SK-N-SH (cell line): ENCODE measurements at regions not wholly inside any gene's neighbourhood (a gene's known extent, or its start where the extent isn't known, plus 50 kb on each side); places are given as distances from the start of the nearest gene placed in this dataset.

Experiments used
- CTCF ChIA-PET: fragments of 300-600, 350-600 bp; formaldehyde crosslinking; extraction: SDS; loops from one replicate; lab custom pipeline; 2021; lab: Yijun Ruan, JAX
- POLR2A ChIA-PET: fragments of 350-600 bp; sonication (Branson Sonifier 250); formaldehyde crosslinking; extraction: SDS; loops from one replicate; lab custom pipeline; 2020; ENCODE audit warnings: antibody characterized with exemption, inconsistent platforms; lab: Yijun Ruan, JAX
- DNase-seq: peaks from one replicate; pipeline ENCODE4 v3.0.0; 2012
- H2AFZ ChIP-seq: fragments of 200-600 bp; sonication (generic); 2 replicates; pipeline ENCODE4 v1.8.1; 2016; ENCODE audit warnings: antibody characterized with exemption, mild to moderate bottlenecking, low read depth
- H3F3A ChIP-seq: fragments of 200-600 bp; sonication (generic); replicated peaks from 2 replicates; pipeline ENCODE3; 2016; ENCODE audit warnings: antibody characterized with exemption, mild to moderate bottlenecking; ENCODE audit not compliant: insufficient read depth
- H3K27ac ChIP-seq, 2 experiments: fragments of 200-500 bp in 1 of 2; fragments of 200-600 bp in 1 of 2; sonication (Bioruptor generic) in 1 of 2; sonication (generic), shearing (Covaris generic) in 1 of 2; 2 replicates each; pipeline versions ENCODE4 v1.5.1 to v1.6.1; 2014 to 2016; ENCODE audit warnings: low read depth in 2 of 2, inconsistent platforms in 1 of 2, low read length in 1 of 2, mild to moderate bottlenecking in 1 of 2, mixed read lengths in 1 of 2
- H3K27me3 ChIP-seq: fragments of 200-600 bp; sonication (generic), shearing (Covaris generic); 2 replicates; pipeline ENCODE4 v1.6.1; 2016; ENCODE audit warnings: mixed run types; ENCODE audit not compliant: insufficient read depth
- H3K36me3 ChIP-seq, 2 experiments: fragments of 200-500 bp in 1 of 2; fragments of 200-600 bp in 1 of 2; sonication (Bioruptor generic) in 1 of 2; sonication (generic) in 1 of 2; replicated peaks in 1 of 2; 2 replicates each; pipeline versions ENCODE3 to v1.5.1; 2014 to 2016; ENCODE audit warnings: low read length in 1 of 2, mild to moderate bottlenecking in 1 of 2; ENCODE audit not compliant: insufficient read depth in 2 of 2, control insufficient read depth in 1 of 2
- H3K4me1 ChIP-seq, 2 experiments: fragments of 200-500 bp in 1 of 2; fragments of 200-600 bp in 1 of 2; sonication (Bioruptor generic) in 1 of 2; sonication (generic), shearing (Covaris generic) in 1 of 2; 2 replicates each; pipeline versions ENCODE4 v1.5.1 to v1.6.1; 2014 to 2016; ENCODE audit warnings: low read depth in 1 of 2, low read length in 1 of 2, mixed run types in 1 of 2; ENCODE audit not compliant: insufficient read depth in 2 of 2, control insufficient read depth in 1 of 2
- H3K4me2 ChIP-seq: fragments of 200-600 bp; sonication (generic), shearing (Covaris generic); 2 replicates; pipeline ENCODE4 v1.6.1; 2017; ENCODE audit warnings: mixed run types
- H3K4me3 ChIP-seq, 2 experiments: fragments of 200-500 bp in 1 of 2; fragments of 200-600 bp in 1 of 2; sonication (Bioruptor generic) in 1 of 2; sonication (generic), shearing (Covaris generic) in 1 of 2; 2 replicates each; pipeline versions ENCODE4 v1.5.1 to v1.8.1; 2014 to 2016; ENCODE audit warnings: low read depth in 2 of 2, inconsistent platforms in 1 of 2, low read length in 1 of 2, mild to moderate bottlenecking in 1 of 2, mixed read lengths in 1 of 2, moderate library complexity in 1 of 2
- H3K79me2 ChIP-seq: fragments of 200-600 bp; sonication (generic); 2 replicates; pipeline ENCODE4 v1.8.1; 2017; ENCODE audit warnings: mild to moderate bottlenecking; ENCODE audit not compliant: insufficient read depth
- H3K9ac ChIP-seq: fragments of 200-600 bp; sonication (generic); 2 replicates; pipeline ENCODE4 v1.6.1; 2017; ENCODE audit warnings: mixed run types
- H3K9me2 ChIP-seq: fragments of 200-600 bp; sonication (generic); 2 replicates; pipeline ENCODE4 v1.6.1; 2017; ENCODE audit warnings: mixed run types
- H3K9me3 ChIP-seq: fragments of 200-600 bp; sonication (generic); 2 replicates; pipeline ENCODE4 v1.6.1; 2017; ENCODE audit warnings: mixed run types, mild to moderate bottlenecking, moderate library complexity
- H4K20me1 ChIP-seq: fragments of 200-600 bp; sonication (generic); 2 replicates; pipeline ENCODE4 v1.6.1; 2017; ENCODE audit warnings: mild to moderate bottlenecking, mixed run types; ENCODE audit not compliant: insufficient read depth
- CTCF ChIP-seq: fragments of 200-600 bp; sonication (generic); IDR thresholded peaks from 2 replicates; pipeline ENCODE4 v1.6.1; 2017; ENCODE audit warnings: antibody characterized with exemption, mild to moderate bottlenecking, moderate library complexity
- EP300 ChIP-seq, 2 experiments: IDR thresholded peaks; 2 replicates each; pipeline versions ENCODE4 v1.4.0 to v1.6.1; 2012; ENCODE audit warnings: borderline replicate concordance in 1 of 2, low read depth in 1 of 2, low read length in 1 of 2
- FOSL2 ChIP-seq: IDR thresholded peaks from 2 replicates; pipeline ENCODE4 v1.4.0; 2012; ENCODE audit warnings: low read depth, mild to moderate bottlenecking, moderate library complexity, borderline replicate concordance
- FOXJ3 ChIP-seq: sonication (generic); formaldehyde crosslinking; IDR thresholded peaks from 2 replicates; pipeline ENCODE4 v1.5.1; 2020; ENCODE audit warnings: mild to moderate bottlenecking, missing genetic modification reagents
- FOXM1 ChIP-seq: IDR thresholded peaks from 2 replicates; pipeline ENCODE4 v1.4.0; 2012; ENCODE audit warnings: low read depth, mild to moderate bottlenecking
- REST ChIP-seq: IDR thresholded peaks from 2 replicates; pipeline ENCODE4 v1.6.1; 2012; ENCODE audit warnings: mild to moderate bottlenecking, low read depth, low read length, moderate library complexity
- SIN3A ChIP-seq: IDR thresholded peaks from 2 replicates; pipeline ENCODE4 v1.6.1; 2012; ENCODE audit warnings: low read depth, mild to moderate bottlenecking, low read length, moderate library complexity, borderline replicate concordance
- TEAD4 ChIP-seq: IDR thresholded peaks from 2 replicates; pipeline ENCODE4 v1.4.0; 2012; ENCODE audit warnings: mild to moderate bottlenecking, borderline replicate concordance; ENCODE audit not compliant: insufficient read depth
- YY1 ChIP-seq: IDR thresholded peaks from 2 replicates; pipeline ENCODE4 v1.4.0; 2012; ENCODE audit warnings: low read depth, mild to moderate bottlenecking
- WGBS: methylation state at CpG from one replicate; pipeline ENCODE4 v1.1.6; 2017; ENCODE audit warnings: low lambda C conversion rate; 5-methylcytosine and 5-hydroxymethylcytosine counted together
- TF ChIP-seq, protein P1 (sequence below): IDR thresholded peaks from 2 replicates; pipeline ENCODE4; 2012

- POLR2A ChIA-PET = no interaction called here
- no peak overlapping the region for H3K4me3 ChIP-seq
- no peaks in the 10 kb centered on the region for H3K36me3 ChIP-seq
- CTCF ChIA-PET = no interaction called here
- no peak for DNase-seq
- no peak for TF ChIP-seq TEAD4
- TF ChIP-seq FOSL2 = no peak
- TF ChIP-seq EP300 (IDR thresholded peaks at IDR 0.05; ENCODE audit: borderline replicate concordance in 1 of 2, low read depth in 1 of 2, low read length in 1 of 2) = no peak
- TF ChIP-seq YY1 = no peak
- TF ChIP-seq REST = no peak
- TF ChIP-seq, all 33 proteins: peak for 0
- no peak overlapping the region for H3K4me2 ChIP-seq
- no peaks in the 10 kb centered on the region for H3K9me3 ChIP-seq
- H3K27ac ChIP-seq = no peak overlapping the region
- 9% methylated on average over 4 of the region's 4 CpGs for WGBS
- H3F3A ChIP-seq = no peaks in the 10 kb centered on the region
- H3K4me1 ChIP-seq = no peaks in the 10 kb centered on the region
- H3K9ac ChIP-seq = no peak overlapping the region
- H3K9me2 ChIP-seq = no peaks in the 10 kb centered on the region
- no peaks in the 10 kb centered on the region for H3K79me2 ChIP-seq
- H2AFZ ChIP-seq = no peak overlapping the region
- peaks cover 88% of the 10 kb centered on the region for H3K27me3 ChIP-seq
- no peaks in the 10 kb centered on the region for H4K20me1 ChIP-seq
Observed at GRCh38 chr16:86797700-86798099, 219.4 kb downstream of the FOXL1 start.

- no peak overlapping the region for H3K27ac ChIP-seq
- CTCF ChIA-PET = no interaction called here
- H4K20me1 ChIP-seq = no peaks in the 10 kb centered on the region
- DNase-seq = no peak
- no peak overlapping the region for H3K4me3 ChIP-seq
- H2AFZ ChIP-seq = no peak overlapping the region
- TF ChIP-seq, protein P1, sequence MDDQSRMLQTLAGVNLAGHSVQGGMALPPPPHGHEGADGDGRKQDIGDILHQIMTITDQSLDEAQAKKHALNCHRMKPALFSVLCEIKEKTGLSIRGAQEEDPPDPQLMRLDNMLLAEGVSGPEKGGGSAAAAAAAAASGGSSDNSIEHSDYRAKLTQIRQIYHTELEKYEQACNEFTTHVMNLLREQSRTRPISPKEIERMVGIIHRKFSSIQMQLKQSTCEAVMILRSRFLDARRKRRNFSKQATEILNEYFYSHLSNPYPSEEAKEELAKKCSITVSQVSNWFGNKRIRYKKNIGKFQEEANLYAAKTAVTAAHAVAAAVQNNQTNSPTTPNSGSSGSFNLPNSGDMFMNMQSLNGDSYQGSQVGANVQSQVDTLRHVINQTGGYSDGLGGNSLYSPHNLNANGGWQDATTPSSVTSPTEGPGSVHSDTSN = no peak
- no peak for TF ChIP-seq FOXJ3
- TF ChIP-seq EP300 (IDR thresholded peaks at IDR 0.05; ENCODE audit: borderline replicate concordance in 1 of 2, low read depth in 1 of 2, low read length in 1 of 2) = no peak
- TF ChIP-seq CTCF = no peak
- no peak for TF ChIP-seq SIN3A
- no peak for TF ChIP-seq FOXM1
- TF ChIP-seq REST = no peak
- H3K4me2 ChIP-seq = no peak overlapping the region
- no peaks in the 10 kb centered on the region for H3K9me2 ChIP-seq
- H3K36me3 ChIP-seq = no peaks in the 10 kb centered on the region
- peaks cover 88% of the 10 kb centered on the region for H3K27me3 ChIP-seq
- 7% methylated on average over 4 of the region's 4 CpGs for WGBS
- H3F3A ChIP-seq = no peaks in the 10 kb centered on the region
- H3K79me2 ChIP-seq = no peaks in the 10 kb centered on the region
- POLR2A ChIA-PET = no interaction called here
- no peaks in the 10 kb centered on the region for H3K4me1 ChIP-seq
- no peaks in the 10 kb centered on the region for H3K9me3 ChIP-seq
- H3K9ac ChIP-seq = no peak overlapping the region
Observed at GRCh38 chr16:86798247-86799041, 220.1 kb downstream of the FOXL1 start.
